ENCODE measurements at regions not wholly inside any gene's neighbourhood (a gene's known extent, or its start where the extent isn't known, plus 50 kb on each side); places are given as distances from the start of the nearest gene placed in this dataset.

GRCh38 chr16:6517020-6517720 is 815.5 kb upstream of the RBFOX1 start:
- TF ChIP-seq NFIC (IDR thresholded peaks at IDR 0.05) (no peak), EP300 (IDR thresholded peaks at IDR 0.05; ENCODE audit: borderline replicate concordance) (no peak), TCF12 (IDR thresholded peaks at IDR 0.05; ENCODE audit: low read depth) (no peak), ZBTB7A (IDR thresholded peaks at IDR 0.05; ENCODE audit: low read depth) (no peak), TEAD4 (IDR thresholded peaks at IDR 0.05) (no peak), MAX (IDR thresholded peaks at IDR 0.05) (no peak), EGR1 (IDR thresholded peaks at IDR 0.05) (no peak), USF1 (IDR thresholded peaks at IDR 0.05) (no peak), YY1 (IDR thresholded peaks at IDR 0.05; ENCODE audit: low read depth) (no peak), RAD21 (IDR thresholded peaks at IDR 0.05; ENCODE audit: low read depth) (no peak), CEBPB (IDR thresholded peaks at IDR 0.05) (no peak), TAF1 (IDR thresholded peaks at IDR 0.05; ENCODE audit: low read depth) (no peak), CREB1 (IDR thresholded peaks at IDR 0.05; ENCODE audit: low read depth) (no peak)
- TF ChIP-seq, protein P1, sequence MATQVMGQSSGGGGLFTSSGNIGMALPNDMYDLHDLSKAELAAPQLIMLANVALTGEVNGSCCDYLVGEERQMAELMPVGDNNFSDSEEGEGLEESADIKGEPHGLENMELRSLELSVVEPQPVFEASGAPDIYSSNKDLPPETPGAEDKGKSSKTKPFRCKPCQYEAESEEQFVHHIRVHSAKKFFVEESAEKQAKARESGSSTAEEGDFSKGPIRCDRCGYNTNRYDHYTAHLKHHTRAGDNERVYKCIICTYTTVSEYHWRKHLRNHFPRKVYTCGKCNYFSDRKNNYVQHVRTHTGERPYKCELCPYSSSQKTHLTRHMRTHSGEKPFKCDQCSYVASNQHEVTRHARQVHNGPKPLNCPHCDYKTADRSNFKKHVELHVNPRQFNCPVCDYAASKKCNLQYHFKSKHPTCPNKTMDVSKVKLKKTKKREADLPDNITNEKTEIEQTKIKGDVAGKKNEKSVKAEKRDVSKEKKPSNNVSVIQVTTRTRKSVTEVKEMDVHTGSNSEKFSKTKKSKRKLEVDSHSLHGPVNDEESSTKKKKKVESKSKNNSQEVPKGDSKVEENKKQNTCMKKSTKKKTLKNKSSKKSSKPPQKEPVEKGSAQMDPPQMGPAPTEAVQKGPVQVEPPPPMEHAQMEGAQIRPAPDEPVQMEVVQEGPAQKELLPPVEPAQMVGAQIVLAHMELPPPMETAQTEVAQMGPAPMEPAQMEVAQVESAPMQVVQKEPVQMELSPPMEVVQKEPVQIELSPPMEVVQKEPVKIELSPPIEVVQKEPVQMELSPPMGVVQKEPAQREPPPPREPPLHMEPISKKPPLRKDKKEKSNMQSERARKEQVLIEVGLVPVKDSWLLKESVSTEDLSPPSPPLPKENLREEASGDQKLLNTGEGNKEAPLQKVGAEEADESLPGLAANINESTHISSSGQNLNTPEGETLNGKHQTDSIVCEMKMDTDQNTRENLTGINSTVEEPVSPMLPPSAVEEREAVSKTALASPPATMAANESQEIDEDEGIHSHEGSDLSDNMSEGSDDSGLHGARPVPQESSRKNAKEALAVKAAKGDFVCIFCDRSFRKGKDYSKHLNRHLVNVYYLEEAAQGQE (IDR thresholded peaks at IDR 0.05; ENCODE audit: low read depth), result no peak

DNA sequence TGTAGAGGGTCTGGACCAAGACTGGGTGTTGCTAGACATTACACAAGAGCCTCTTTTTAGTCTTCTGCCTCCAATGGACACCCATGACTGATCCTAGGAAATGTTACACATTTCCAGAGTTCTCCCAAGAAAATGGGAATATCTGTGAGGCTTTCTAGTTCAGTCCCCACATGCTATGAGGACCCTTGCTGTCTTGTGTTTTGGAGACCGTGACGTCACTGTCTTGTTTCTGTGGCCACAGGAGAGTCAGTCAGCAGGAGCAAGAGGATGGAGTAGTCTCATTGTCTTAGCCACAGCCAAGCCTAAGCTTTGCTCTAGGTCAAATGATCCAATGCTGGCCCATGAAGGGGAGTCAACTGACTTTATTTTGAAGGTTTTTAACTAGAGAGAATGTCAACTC is 820.1 kb upstream of the RBFOX1 start:
- TF ChIP-seq, protein P1 (IDR thresholded peaks at IDR 0.05; ENCODE audit: low read depth), result no peak
- TF ChIP-seq EGR1 (IDR thresholded peaks at IDR 0.05) (no peak), TCF12 (IDR thresholded peaks at IDR 0.05; ENCODE audit: low read depth) (no peak), RAD21 (IDR thresholded peaks at IDR 0.05; ENCODE audit: low read depth) (no peak), CREB1 (IDR thresholded peaks at IDR 0.05; ENCODE audit: low read depth) (no peak), TEAD4 (IDR thresholded peaks at IDR 0.05) (no peak), USF1 (IDR thresholded peaks at IDR 0.05) (no peak), FOXM1 (IDR thresholded peaks at IDR 0.05; ENCODE audit: borderline replicate concordance, low read depth) (no peak), MAX (IDR thresholded peaks at IDR 0.05) (no peak), TAF1 (IDR thresholded peaks at IDR 0.05; ENCODE audit: low read depth) (no peak), NFIC (IDR thresholded peaks at IDR 0.05) (no peak), EP300 (IDR thresholded peaks at IDR 0.05; ENCODE audit: borderline replicate concordance) (no peak), YY1 (IDR thresholded peaks at IDR 0.05; ENCODE audit: low read depth) (no peak), ZBTB7A (IDR thresholded peaks at IDR 0.05; ENCODE audit: low read depth) (no peak), CEBPB (IDR thresholded peaks at IDR 0.05) (no peak)

- TF ChIP-seq EP300 (IDR thresholded peaks at IDR 0.05; ENCODE audit: borderline replicate concordance), result no peak
- TF ChIP-seq NFIC (IDR thresholded peaks at IDR 0.05), result no peak
- TF ChIP-seq CEBPB (IDR thresholded peaks at IDR 0.05), result no peak
- no peak for TF ChIP-seq FOXM1 (IDR thresholded peaks at IDR 0.05; ENCODE audit: borderline replicate concordance, low read depth)
- TF ChIP-seq TAF1 (IDR thresholded peaks at IDR 0.05; ENCODE audit: low read depth), result no peak
- no peak for TF ChIP-seq EGR1 (IDR thresholded peaks at IDR 0.05)
- no peak for TF ChIP-seq TEAD4 (IDR thresholded peaks at IDR 0.05)
- TF ChIP-seq MAX (IDR thresholded peaks at IDR 0.05), result no peak
- no peak for TF ChIP-seq ZBTB7A (IDR thresholded peaks at IDR 0.05; ENCODE audit: low read depth)
- no peak for TF ChIP-seq YY1 (IDR thresholded peaks at IDR 0.05; ENCODE audit: low read depth)
- TF ChIP-seq, protein P1 (IDR thresholded peaks at IDR 0.05; ENCODE audit: low read depth), result no peak
- no peak for TF ChIP-seq CREB1 (IDR thresholded peaks at IDR 0.05; ENCODE audit: low read depth)
- no peak for TF ChIP-seq RAD21 (IDR thresholded peaks at IDR 0.05; ENCODE audit: low read depth)
- TF ChIP-seq TCF12 (IDR thresholded peaks at IDR 0.05; ENCODE audit: low read depth), result no peak
- no peak for TF ChIP-seq USF1 (IDR thresholded peaks at IDR 0.05)
Observed at GRCh38 chr16:6510261-6510660, 822.4 kb upstream of the RBFOX1 start.

Measured in Ishikawa (cell line).